ENCODE measurements at regions not wholly inside any gene's neighbourhood (a gene's known extent, or its start where the extent isn't known, plus 50 kb on each side); places are given as distances from the start of the nearest gene placed in this dataset.
A peak's percentile ranks its signal among the peaks of the same experiment; 100 is the strongest.
"Not testable (repeated sequence)": the region's sequence is repeated elsewhere in the genome, so short reads cannot be mapped to it uniquely, and the experiment has no call there.

- no peak for DNase-seq
Observed at GRCh38 chr15:98280284-98280975, 319.9 kb downstream of the ARRDC4 start.

- DNase-seq: no peak
Observed at GRCh38 chr15:98281130-98281529, 320.6 kb downstream of the ARRDC4 start.

GRCh38 chr15:98282656-98283332 is 322.3 kb downstream of the ARRDC4 start:
- DNase-seq: no peak

GRCh38 chr15:98286200-98286599 is 325.7 kb downstream of the ARRDC4 start:
- no peak for DNase-seq

- DNase-seq: no peak
Observed at GRCh38 chr15:98286831-98287230, 326.3 kb downstream of the ARRDC4 start.

- no peak for DNase-seq
Observed at GRCh38 chr15:98288091-98288590, 327.6 kb downstream of the ARRDC4 start.

- no peak for DNase-seq
Observed at GRCh38 chr15:98289747-98290146, 329.2 kb downstream of the ARRDC4 start.

GRCh38 chr15:98292442-98293240 is 332.1 kb downstream of the ARRDC4 start:
- DNase-seq: no peak

- DNase-seq: no peak
Observed at GRCh38 chr15:98294126-98294525, 333.6 kb downstream of the ARRDC4 start.

- not testable (repeated sequence) for DNase-seq
Observed at GRCh38 chr15:98295101-98295759, 334.7 kb downstream of the ARRDC4 start.

- no peak for DNase-seq
Observed at GRCh38 chr15:98296653-98297052, 336.1 kb downstream of the ARRDC4 start.

GRCh38 chr15:98304371-98304770 is 343.9 kb downstream of the ARRDC4 start:
- DNase-seq: no peak

GRCh38 chr15:98308117-98308516 is 340.2 kb upstream of the IGF1R start:
- no peak for DNase-seq

- no peak for DNase-seq
Observed at GRCh38 chr15:98311566-98312188, 336.7 kb upstream of the IGF1R start.

- DNase-seq: no peak
Observed at GRCh38 chr15:98312913-98313312, 335.4 kb upstream of the IGF1R start.

- DNase-seq: no peak
Observed at GRCh38 chr15:98315971-98316370, 332.4 kb upstream of the IGF1R start.

GRCh38 chr15:98321896-98322295 is 326.4 kb upstream of the IGF1R start:
- peak; percentile 19 for DNase-seq

GRCh38 chr15:98322581-98322980 is 325.8 kb upstream of the IGF1R start:
- no peak for DNase-seq

GRCh38 chr15:98324341-98324970 is 323.9 kb upstream of the IGF1R start:
- DNase-seq: no peak

- no peak for DNase-seq
Observed at GRCh38 chr15:98326804-98327203, 321.5 kb upstream of the IGF1R start.

GRCh38 chr15:98330258-98330657 is 318.1 kb upstream of the IGF1R start:
- no peak for DNase-seq

Measured in DMS79 (cell line).